Nephron progenitor cell (in vitro differentiated cells): ENCODE measurements at regions not wholly inside any gene's neighbourhood (a gene's known extent, or its start where the extent isn't known, plus 50 kb on each side); places are given as distances from the start of the nearest gene placed in this dataset.

Experiments
- DNase-seq: peaks from one replicate; pipeline ENCODE4 v3.0.0; 2021
- H3K27ac Mint-ChIP-seq: 2 replicates; pipeline ENCODE4 v1.8.0; 2021; ENCODE audit warnings: mild to moderate bottlenecking, moderate library complexity, mixed read lengths
- H3K27me3 Mint-ChIP-seq: 2 replicates; pipeline ENCODE4 v1.8.0; 2021; ENCODE audit warnings: mild to moderate bottlenecking, low read depth, mixed read lengths; ENCODE audit not compliant: poor library complexity
- H3K36me3 Mint-ChIP-seq: 2 replicates; pipeline ENCODE4 v1.8.0; 2021; ENCODE audit warnings: low read depth, mixed read lengths
- H3K4me1 Mint-ChIP-seq: 2 replicates; pipeline ENCODE4 v1.8.0; 2021; ENCODE audit warnings: mixed read lengths
- H3K4me3 Mint-ChIP-seq: 2 replicates; pipeline ENCODE4 v1.8.0; 2021; ENCODE audit warnings: mild to moderate bottlenecking, moderate library complexity, mixed read lengths
- H3K9me3 Mint-ChIP-seq: 2 replicates; pipeline ENCODE4 v1.8.0; 2021; ENCODE audit warnings: mild to moderate bottlenecking, moderate library complexity, mixed read lengths
- TF ChIP-seq, protein P1 (sequence below): fragments of 200-600 bp; sonication (generic); IDR thresholded peaks from 2 replicates; pipeline ENCODE4 v1.5.0; 2021; ENCODE audit warnings: antibody characterized with exemption

DNA sequence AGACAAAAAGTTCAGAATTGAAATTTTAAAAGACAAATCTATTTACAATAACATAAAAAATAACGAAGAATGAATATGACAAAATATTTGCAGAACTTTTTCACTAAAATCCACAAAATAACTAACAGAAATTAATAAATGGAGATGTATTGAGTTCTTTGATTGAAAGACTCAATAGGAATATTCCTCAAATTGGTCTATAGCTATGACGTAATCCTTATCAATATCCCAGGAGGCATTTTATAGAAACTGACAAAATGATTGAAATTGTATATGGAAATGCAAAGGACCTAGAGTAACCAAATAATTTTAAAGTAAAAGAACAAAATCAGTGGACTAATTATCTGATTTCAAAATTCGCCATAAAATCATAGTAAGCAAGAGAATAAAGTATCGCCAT is 328.7 kb downstream of the MED10 start:
- H3K4me1 Mint-ChIP-seq, result peaks cover 9% of the 10 kb centered on the region
- TF ChIP-seq, protein P1, sequence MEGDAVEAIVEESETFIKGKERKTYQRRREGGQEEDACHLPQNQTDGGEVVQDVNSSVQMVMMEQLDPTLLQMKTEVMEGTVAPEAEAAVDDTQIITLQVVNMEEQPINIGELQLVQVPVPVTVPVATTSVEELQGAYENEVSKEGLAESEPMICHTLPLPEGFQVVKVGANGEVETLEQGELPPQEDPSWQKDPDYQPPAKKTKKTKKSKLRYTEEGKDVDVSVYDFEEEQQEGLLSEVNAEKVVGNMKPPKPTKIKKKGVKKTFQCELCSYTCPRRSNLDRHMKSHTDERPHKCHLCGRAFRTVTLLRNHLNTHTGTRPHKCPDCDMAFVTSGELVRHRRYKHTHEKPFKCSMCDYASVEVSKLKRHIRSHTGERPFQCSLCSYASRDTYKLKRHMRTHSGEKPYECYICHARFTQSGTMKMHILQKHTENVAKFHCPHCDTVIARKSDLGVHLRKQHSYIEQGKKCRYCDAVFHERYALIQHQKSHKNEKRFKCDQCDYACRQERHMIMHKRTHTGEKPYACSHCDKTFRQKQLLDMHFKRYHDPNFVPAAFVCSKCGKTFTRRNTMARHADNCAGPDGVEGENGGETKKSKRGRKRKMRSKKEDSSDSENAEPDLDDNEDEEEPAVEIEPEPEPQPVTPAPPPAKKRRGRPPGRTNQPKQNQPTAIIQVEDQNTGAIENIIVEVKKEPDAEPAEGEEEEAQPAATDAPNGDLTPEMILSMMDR, result no peak
- peaks cover 12% of the 10 kb centered on the region for H3K9me3 Mint-ChIP-seq
- DNase-seq, result no peak
- no peak overlapping the region for H3K27ac Mint-ChIP-seq
- no peaks in the 10 kb centered on the region for H3K36me3 Mint-ChIP-seq
- peaks cover 5% of the 10 kb centered on the region for H3K27me3 Mint-ChIP-seq
- no peak overlapping the region for H3K4me3 Mint-ChIP-seq

GRCh38 chr5:6048746-6049145 is 329.6 kb downstream of the MED10 start:
- Mint-ChIP-seq H3K4me3 (no peak overlapping the region), H3K36me3 (no peaks in the 10 kb centered on the region), H3K4me1 (peaks cover 13% of the 10 kb centered on the region), H3K27me3 (peaks cover 5% of the 10 kb centered on the region), H3K9me3 (peaks cover 12% of the 10 kb centered on the region), H3K27ac (no peak overlapping the region)
- TF ChIP-seq, protein P1, result no peak
- no peak for DNase-seq

DNA sequence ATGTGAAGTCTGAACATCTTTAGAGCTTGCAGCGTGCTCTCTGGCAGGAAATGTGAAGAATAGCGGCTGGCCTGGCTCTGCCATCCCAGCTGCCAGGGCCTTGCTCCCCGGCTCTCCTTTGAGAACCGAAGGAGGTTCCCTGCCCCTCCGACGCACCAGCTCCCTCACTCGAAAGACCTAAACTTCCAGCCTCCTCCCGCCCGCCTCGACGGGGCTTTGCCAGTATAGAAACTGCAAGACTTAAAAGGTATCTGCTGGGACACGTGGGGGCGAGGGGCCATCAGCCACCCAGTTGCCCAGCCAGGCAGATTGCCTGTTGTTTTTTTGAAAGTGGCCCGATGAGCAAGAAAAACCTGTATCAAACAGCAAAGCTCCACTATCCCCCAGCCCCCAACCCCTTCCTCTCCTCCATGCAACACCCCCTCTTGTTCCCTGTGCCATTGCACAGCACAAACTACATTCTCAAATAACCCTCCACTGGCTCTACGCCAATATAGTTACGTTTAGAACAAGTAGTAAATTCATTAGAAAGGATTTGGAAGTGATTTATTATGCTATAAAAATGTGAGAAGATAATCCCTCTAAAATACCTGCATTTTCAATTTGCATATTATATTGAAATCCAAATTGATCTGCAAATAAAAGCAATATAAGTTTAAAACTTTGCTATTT is 331.9 kb downstream of the MED10 start:
- Mint-ChIP-seq H3K4me1 (peaks cover 17% of the 10 kb centered on the region), H3K27ac (no peak overlapping the region), H3K36me3 (no peaks in the 10 kb centered on the region), H3K9me3 (peaks cover 7% of the 10 kb centered on the region), H3K4me3 (no peak overlapping the region), H3K27me3 (peaks cover 5% of the 10 kb centered on the region)
- DNase-seq, result no peak
- TF ChIP-seq, protein P1, result no peak

GRCh38 chr5:6043491-6044310 is 334.6 kb downstream of the MED10 start:
- Mint-ChIP-seq H3K9me3 (no peaks in the 10 kb centered on the region), H3K27ac (no peak overlapping the region), H3K4me3 (no peak overlapping the region), H3K4me1 (peaks cover 17% of the 10 kb centered on the region), H3K36me3 (no peaks in the 10 kb centered on the region), H3K27me3 (peaks cover 7% of the 10 kb centered on the region)
- TF ChIP-seq, protein P1, result no peak
- no peak for DNase-seq

- Mint-ChIP-seq H3K27ac (no peak overlapping the region), H3K36me3 (no peaks in the 10 kb centered on the region), H3K4me3 (no peak overlapping the region), H3K27me3 (peaks cover 7% of the 10 kb centered on the region), H3K9me3 (no peaks in the 10 kb centered on the region), H3K4me1 (peaks cover 17% of the 10 kb centered on the region)
- no peak for DNase-seq
- TF ChIP-seq, protein P1, result no peak
These were observed 336.3 kb downstream of the MED10 start for GRCh38 chr5:6041977-6042550.
